ENCODE measurements at regions not wholly inside any gene's neighbourhood (a gene's known extent, or its start where the extent isn't known, plus 50 kb on each side); places are given as distances from the start of the nearest gene placed in this dataset.

DNA sequence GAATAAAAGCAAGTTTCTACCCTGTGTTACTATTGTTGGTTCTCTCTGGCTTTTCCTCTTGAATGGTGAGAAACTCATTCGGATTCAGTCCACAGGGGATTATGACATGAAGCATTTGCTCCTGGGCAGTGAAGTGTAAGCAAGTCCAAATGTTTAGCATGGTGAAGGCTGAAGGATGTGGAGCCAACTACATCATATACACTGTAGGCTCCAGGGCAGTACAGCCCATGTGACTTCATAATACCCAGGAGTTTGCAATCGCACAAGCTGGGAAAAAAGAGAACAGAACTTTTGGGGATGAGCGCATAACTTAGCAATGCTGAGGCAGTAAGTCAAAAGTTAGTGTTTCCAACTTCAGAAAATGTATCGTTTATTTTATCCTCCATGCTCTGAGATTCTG, 695.7 kb upstream of the POU3F3 start:
- TF ChIP-seq, protein P1, sequence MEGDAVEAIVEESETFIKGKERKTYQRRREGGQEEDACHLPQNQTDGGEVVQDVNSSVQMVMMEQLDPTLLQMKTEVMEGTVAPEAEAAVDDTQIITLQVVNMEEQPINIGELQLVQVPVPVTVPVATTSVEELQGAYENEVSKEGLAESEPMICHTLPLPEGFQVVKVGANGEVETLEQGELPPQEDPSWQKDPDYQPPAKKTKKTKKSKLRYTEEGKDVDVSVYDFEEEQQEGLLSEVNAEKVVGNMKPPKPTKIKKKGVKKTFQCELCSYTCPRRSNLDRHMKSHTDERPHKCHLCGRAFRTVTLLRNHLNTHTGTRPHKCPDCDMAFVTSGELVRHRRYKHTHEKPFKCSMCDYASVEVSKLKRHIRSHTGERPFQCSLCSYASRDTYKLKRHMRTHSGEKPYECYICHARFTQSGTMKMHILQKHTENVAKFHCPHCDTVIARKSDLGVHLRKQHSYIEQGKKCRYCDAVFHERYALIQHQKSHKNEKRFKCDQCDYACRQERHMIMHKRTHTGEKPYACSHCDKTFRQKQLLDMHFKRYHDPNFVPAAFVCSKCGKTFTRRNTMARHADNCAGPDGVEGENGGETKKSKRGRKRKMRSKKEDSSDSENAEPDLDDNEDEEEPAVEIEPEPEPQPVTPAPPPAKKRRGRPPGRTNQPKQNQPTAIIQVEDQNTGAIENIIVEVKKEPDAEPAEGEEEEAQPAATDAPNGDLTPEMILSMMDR (IDR thresholded peaks at IDR 0.05) = no peak
- TF ChIP-seq POLR2A (IDR thresholded peaks at IDR 0.05) = no peak

Measured in lower leg skin (tissue), 3 donors.